ENCODE measurements at regions not wholly inside any gene's neighbourhood (a gene's known extent, or its start where the extent isn't known, plus 50 kb on each side); places are given as distances from the start of the nearest gene placed in this dataset.
"Not testable (repeated sequence)": the region's sequence is repeated elsewhere in the genome, so short reads cannot be mapped to it uniquely, and the experiment has no call there.

GRCh38 chr6:167705211-167705750 is 121.4 kb upstream of the AFDN start:
- ATAC-seq (ENCODE audit: low FRiP score) (no peak), DNase-seq (ENCODE audit: low spot score) (no peak)
- no peak for TF ChIP-seq CTCF (IDR thresholded peaks at IDR 0.05)

GRCh38 chr6:167706313-167707109 is 120.2 kb upstream of the AFDN start:
- ATAC-seq (ENCODE audit: low FRiP score) (no peak), DNase-seq (ENCODE audit: low spot score) (no peak)
- no peak for TF ChIP-seq CTCF (IDR thresholded peaks at IDR 0.05)

GRCh38 chr6:167707686-167708500 is 118.8 kb upstream of the AFDN start:
- no peak for DNase-seq (ENCODE audit: low spot score)
- no peak for TF ChIP-seq CTCF (IDR thresholded peaks at IDR 0.05)
- no peak for ATAC-seq (ENCODE audit: low FRiP score)

- TF ChIP-seq CTCF (IDR thresholded peaks at IDR 0.05), result no peak
- ATAC-seq (ENCODE audit: low FRiP score) (no peak), DNase-seq (ENCODE audit: low spot score) (no peak)
Measured at GRCh38 chr6:167708501-167709094, 118.1 kb upstream of the AFDN start.

GRCh38 chr6:167709196-167709595 is 117.5 kb upstream of the AFDN start:
- ATAC-seq (ENCODE audit: low FRiP score) (no peak), DNase-seq (ENCODE audit: low spot score) (no peak)
- no peak for TF ChIP-seq CTCF (IDR thresholded peaks at IDR 0.05)

GRCh38 chr6:167709776-167710336 is 116.9 kb upstream of the AFDN start:
- DNase-seq (ENCODE audit: low spot score), result not testable (repeated sequence)

GRCh38 chr6:167710363-167710920 is 116.3 kb upstream of the AFDN start:
- ATAC-seq (ENCODE audit: low FRiP score), result no peak

More at GRCh38 chr6:167709776-167710336, 116.9 kb upstream of the AFDN start:
- ATAC-seq (ENCODE audit: low FRiP score), result not testable (repeated sequence)

More at GRCh38 chr6:167710363-167710920, 116.3 kb upstream of the AFDN start:
- DNase-seq (ENCODE audit: low spot score), result no peak
- no peak for TF ChIP-seq CTCF (IDR thresholded peaks at IDR 0.05)
